HL-60 (cell line): ENCODE measurements at regions not wholly inside any gene's neighbourhood (a gene's known extent, or its start where the extent isn't known, plus 50 kb on each side); places are given as distances from the start of the nearest gene placed in this dataset.

Source experiments
- GABPA ChIP-seq: IDR thresholded peaks from 2 replicates; pipeline ENCODE4 v1.6.1; 2012; ENCODE audit warnings: low read depth
- POLR2AphosphoS5 ChIP-seq: IDR thresholded peaks from 2 replicates; pipeline ENCODE4 v1.6.1; 2012; ENCODE audit warnings: low read depth
- SPI1 ChIP-seq: IDR thresholded peaks from 2 replicates; pipeline ENCODE4 v1.6.1; 2012; ENCODE audit warnings: low read depth, mild to moderate bottlenecking, borderline replicate concordance
- TF ChIP-seq, protein P1 (sequence below): IDR thresholded peaks from one replicate; pipeline ENCODE4 v1.5.1; 2011; ENCODE audit warnings: low read length, control low read depth, inconsistent platforms; ENCODE audit not compliant: insufficient read depth
- TF ChIP-seq, protein P2 (sequence below): IDR thresholded peaks from 2 replicates; pipeline ENCODE4 v1.6.1; 2012; ENCODE audit warnings: low read depth; ENCODE audit not compliant: insufficient replicate concordance

DNA sequence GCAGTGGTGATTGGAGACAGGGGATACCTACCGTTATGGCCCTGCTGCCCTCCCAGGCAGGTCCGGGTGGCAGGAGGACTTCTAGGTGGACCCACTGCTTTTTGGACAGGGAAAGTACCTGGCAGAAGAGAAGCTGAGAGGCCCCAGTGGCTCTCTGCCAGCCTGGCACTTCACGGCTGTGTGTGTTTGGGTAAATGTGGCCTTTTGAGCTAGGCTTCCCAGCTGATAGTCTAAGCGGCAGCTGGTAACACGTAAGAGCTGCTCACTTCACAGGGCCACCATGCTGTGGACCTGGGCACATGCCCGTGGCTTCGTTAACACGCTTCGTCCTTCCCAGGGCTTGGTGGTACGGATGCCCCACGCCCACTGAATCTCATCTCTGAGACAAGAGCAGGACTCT lies 92.0 kb upstream of the CLCN4 start:
- TF ChIP-seq, protein P1, sequence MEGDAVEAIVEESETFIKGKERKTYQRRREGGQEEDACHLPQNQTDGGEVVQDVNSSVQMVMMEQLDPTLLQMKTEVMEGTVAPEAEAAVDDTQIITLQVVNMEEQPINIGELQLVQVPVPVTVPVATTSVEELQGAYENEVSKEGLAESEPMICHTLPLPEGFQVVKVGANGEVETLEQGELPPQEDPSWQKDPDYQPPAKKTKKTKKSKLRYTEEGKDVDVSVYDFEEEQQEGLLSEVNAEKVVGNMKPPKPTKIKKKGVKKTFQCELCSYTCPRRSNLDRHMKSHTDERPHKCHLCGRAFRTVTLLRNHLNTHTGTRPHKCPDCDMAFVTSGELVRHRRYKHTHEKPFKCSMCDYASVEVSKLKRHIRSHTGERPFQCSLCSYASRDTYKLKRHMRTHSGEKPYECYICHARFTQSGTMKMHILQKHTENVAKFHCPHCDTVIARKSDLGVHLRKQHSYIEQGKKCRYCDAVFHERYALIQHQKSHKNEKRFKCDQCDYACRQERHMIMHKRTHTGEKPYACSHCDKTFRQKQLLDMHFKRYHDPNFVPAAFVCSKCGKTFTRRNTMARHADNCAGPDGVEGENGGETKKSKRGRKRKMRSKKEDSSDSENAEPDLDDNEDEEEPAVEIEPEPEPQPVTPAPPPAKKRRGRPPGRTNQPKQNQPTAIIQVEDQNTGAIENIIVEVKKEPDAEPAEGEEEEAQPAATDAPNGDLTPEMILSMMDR: no peak
- TF ChIP-seq POLR2AphosphoS5: no peak
- TF ChIP-seq, protein P2, sequence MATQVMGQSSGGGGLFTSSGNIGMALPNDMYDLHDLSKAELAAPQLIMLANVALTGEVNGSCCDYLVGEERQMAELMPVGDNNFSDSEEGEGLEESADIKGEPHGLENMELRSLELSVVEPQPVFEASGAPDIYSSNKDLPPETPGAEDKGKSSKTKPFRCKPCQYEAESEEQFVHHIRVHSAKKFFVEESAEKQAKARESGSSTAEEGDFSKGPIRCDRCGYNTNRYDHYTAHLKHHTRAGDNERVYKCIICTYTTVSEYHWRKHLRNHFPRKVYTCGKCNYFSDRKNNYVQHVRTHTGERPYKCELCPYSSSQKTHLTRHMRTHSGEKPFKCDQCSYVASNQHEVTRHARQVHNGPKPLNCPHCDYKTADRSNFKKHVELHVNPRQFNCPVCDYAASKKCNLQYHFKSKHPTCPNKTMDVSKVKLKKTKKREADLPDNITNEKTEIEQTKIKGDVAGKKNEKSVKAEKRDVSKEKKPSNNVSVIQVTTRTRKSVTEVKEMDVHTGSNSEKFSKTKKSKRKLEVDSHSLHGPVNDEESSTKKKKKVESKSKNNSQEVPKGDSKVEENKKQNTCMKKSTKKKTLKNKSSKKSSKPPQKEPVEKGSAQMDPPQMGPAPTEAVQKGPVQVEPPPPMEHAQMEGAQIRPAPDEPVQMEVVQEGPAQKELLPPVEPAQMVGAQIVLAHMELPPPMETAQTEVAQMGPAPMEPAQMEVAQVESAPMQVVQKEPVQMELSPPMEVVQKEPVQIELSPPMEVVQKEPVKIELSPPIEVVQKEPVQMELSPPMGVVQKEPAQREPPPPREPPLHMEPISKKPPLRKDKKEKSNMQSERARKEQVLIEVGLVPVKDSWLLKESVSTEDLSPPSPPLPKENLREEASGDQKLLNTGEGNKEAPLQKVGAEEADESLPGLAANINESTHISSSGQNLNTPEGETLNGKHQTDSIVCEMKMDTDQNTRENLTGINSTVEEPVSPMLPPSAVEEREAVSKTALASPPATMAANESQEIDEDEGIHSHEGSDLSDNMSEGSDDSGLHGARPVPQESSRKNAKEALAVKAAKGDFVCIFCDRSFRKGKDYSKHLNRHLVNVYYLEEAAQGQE: no peak
- TF ChIP-seq SPI1: no peak
- no peak for TF ChIP-seq GABPA
